GM21786 (cell line): ENCODE measurements at regions not wholly inside any gene's neighbourhood (a gene's known extent, or its start where the extent isn't known, plus 50 kb on each side); places are given as distances from the start of the nearest gene placed in this dataset.
"Not testable (repeated sequence)": the region's sequence is repeated elsewhere in the genome, so short reads cannot be mapped to it uniquely, and the experiment has no call there.

Experiments used
- ATAC-seq: cut with Tn5 transposase; IDR thresholded peaks from one replicate; pipeline ENCODE4 v1.9.1; 2021; ENCODE audit not compliant: unreplicated experiment

- ATAC-seq = no peak
These were observed 105.6 kb upstream of the DAPK1 start for GRCh38 chr9:87392086-87392485.

DNA sequence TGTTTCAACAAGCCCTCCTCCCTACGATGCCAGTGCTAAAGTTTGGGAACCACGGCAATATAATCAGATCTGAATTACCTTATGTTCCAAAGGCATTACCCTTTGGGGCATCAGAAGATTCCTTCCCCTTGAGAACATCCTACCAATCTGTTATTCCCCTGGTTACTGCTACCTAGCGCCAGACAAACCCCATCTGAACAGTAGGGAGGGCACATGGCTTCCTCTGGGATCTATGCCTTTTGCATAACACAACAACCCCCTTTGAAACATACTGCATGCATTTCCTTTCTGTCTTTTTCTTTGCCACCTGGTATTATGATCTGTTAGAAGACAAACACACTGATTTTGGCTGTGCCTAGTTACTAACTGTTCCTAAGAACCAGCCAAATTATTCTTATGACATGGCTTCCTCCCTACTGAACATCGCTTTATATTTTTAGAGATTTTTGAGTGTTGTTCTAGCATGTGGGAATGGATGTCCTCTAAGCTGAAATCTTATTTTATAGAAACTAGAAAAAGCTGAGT is 103.9 kb upstream of the DAPK1 start:
- ATAC-seq = no peak

- ATAC-seq = no peak
These were observed 101.7 kb upstream of the DAPK1 start for GRCh38 chr9:87395804-87396479.

GRCh38 chr9:87401681-87402080 is 96.0 kb upstream of the DAPK1 start:
- no peak for ATAC-seq

- no peak for ATAC-seq
These were observed 95.1 kb upstream of the DAPK1 start for GRCh38 chr9:87402537-87402936.

DNA sequence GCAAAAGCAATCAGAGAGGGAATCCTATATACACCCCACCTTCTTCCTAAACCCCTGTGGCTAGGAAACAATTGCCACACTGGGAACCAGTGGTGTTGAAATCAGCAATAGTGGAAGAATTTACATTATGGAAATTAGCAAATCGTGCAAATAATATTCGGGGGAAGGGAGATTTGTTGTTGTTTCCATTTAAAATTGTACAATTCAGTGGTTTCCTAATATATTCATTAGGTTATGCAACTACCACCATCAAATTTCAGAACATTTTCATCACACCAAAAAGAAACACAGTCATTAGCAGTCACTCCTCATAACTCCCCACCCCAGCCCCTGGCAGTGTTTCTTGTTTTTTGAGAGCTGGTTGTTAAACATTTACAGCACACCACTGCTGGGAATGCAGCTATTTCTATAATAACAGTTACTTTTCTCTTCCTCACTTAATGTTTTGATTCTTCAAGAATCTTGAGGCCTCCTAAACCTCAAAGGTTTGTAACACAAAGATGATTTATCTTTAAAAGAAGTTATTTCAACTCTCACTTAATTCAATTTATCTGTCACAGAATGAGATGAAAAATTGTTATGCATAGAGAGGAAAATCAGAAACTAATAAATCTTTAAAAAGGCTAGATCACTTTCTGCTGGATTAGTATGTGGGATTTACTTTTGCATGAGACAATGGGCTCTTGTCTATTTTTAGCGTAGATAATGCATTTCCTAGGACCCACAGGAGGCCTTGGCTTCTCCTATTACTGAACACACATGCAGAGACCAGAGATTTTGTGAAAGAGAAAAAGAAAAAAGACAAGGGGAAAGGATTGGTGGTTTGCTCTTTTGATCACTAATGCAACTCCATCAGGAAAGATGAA is 91.8 kb upstream of the DAPK1 start:
- ATAC-seq = no peak

DNA sequence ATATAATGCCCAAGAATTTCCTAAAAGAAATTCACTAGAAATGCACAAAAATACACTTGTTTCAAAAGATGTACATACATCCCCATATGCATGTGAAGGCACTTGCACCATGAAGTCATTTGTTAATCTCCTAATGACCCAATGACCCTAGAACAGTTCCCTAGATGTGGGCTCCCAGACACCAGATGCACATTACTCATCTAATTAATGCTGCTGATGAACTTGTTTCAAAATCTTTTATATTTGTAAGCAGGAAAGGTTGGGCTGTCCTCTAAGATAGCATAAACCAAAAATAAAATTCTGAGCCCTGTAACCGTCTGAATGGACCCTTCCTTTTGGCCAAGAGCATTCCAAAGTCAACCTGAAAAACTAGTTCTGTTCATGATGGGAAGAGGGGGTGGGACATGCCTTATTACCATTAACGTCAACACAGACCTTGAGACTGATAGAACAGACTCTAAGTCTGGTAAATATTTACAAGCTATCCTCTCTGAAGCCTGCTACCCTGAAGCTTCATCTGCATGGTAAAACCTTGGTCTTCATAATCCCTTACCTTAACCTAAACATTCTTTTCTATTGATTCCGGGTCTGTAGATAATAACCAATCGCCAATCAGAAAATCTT is 91.0 kb upstream of the DAPK1 start:
- no peak for ATAC-seq

- ATAC-seq = not testable (repeated sequence)
These were observed 87.3 kb upstream of the DAPK1 start for GRCh38 chr9:87410047-87411005.

DNA sequence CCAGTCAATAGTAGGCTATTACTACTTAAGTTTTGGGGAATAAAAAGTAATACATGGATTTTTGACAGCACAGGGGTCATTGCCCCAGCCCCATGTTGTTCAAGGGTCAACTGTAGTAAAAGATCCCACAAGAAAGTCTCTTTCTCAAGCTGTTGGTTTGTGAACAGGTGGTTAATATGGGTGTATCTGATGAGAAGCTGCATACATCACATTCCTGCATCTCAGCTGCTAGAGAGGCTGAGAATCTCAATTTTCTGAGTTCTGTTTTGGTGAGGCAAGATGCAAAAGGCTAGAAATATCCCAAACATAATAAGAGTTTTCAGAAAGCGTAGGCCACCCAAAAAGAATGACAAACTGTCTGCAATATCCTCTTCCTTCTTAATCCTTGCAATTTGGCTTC is 76.8 kb upstream of the DAPK1 start:
- no peak for ATAC-seq

GRCh38 chr9:87421734-87422133 is 75.9 kb upstream of the DAPK1 start:
- ATAC-seq = no peak

DNA sequence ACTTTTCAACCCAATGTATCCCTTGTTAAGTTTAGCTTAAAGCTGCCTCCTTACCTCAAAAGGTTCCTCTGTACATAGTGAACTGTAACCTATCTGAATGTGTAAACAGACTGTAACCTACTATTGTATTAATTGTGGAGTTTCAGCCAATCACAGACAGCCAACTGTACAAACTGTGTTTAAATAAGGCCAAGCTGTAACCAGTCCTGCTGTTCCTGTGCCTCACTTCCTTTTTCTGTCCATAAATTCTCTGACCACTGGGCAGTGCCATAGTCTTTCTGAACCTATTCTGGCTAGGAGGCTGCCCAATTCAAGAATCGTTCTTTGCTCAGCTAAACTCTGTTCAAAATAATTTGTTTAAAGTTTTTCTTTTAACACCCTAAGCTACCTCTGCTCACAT is 74.7 kb upstream of the DAPK1 start:
- no peak for ATAC-seq

DNA sequence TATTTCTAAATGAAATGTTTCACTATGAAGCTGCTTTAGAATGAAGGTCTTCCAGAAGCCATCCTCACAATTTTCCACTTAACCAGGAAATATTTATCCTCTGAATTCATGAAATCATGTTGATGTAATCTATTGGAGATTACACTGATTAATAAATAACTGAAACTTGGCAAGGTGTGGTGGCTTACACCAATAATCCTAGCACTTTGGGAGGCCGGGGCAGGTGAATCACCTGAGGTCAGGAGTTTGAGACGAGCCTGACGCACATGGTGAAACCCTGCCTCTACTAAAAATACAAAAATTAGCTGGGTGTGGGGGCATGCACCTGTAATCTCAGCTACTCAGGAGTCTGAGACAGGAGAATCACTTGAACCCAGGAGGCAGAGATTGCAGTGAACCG is 73.8 kb upstream of the DAPK1 start:
- ATAC-seq = not testable (repeated sequence)

- no peak for ATAC-seq
These were observed 72.5 kb upstream of the DAPK1 start for GRCh38 chr9:87425202-87425601.

DNA sequence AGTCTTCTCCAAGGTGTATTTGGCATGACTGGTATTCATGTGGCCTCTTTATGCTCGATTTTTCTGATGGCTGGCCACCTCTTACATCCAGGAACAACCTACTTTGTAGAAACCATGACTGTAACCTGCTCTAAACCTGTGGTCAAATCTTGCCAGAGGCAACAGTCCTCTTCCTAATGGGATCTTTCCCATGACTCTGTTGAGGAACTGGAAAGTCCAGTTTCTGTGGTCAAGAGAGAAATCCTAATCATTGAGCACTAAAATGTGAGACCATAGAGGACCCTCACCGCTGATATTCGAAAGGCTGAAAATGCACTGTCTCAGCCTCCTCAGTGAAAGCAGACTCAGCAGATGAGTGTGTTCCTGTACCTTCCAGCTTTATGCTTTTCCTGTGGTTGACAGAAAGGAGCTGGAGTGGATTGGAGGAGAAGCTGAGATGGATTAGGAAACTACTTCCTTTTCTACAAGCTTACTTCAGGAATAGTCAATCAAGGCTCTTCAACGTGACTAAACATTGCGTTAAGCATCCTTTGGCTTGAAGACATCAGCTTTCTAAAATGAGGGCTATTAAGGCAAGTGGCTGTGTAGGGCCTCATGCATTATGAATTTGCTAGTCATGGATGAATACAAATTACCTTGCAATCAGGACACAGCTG is 69.7 kb upstream of the DAPK1 start:
- no peak for ATAC-seq

DNA sequence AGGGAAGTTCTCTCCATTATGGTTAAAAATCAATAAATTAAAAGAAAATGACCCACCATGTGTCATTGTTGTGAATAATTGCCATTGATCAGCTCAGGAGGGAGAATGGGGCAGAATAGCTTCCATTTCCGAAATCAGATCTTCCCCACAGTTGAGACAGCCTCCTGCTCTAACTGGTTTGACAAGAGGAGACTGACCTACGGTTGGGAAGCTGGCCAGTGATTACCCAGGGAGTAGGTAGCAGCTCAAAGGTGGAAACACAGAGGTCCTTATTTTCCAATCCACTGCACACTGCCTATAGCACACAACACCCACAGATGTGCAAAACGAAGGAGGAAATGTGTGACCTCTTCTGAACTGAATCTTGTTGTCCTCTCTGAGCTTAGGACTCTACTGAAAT is 69.0 kb upstream of the DAPK1 start:
- ATAC-seq = no peak

- no peak for ATAC-seq
These were observed 65.8 kb upstream of the DAPK1 start for GRCh38 chr9:87431837-87432236.

DNA sequence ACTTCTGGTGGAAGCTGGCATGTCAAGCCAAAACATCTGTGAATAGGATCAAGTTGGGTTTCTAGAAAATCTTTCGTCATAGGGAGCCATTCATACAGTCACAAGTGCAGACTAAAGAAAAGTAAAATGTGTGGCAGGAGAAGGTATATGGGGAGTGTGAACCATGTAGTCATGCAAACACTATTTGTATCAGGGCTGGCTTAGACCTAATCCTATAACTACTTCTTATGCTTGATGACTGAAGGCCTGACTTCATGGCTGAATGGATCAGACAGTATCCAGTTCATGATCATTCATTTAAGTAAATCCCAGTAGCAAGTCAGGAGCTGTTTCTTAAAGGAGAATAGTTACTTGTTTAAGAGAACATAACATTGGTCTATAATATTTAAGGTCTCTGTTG is 63.8 kb upstream of the DAPK1 start:
- no peak for ATAC-seq

GRCh38 chr9:87434366-87434765 is 63.3 kb upstream of the DAPK1 start:
- ATAC-seq = no peak

DNA sequence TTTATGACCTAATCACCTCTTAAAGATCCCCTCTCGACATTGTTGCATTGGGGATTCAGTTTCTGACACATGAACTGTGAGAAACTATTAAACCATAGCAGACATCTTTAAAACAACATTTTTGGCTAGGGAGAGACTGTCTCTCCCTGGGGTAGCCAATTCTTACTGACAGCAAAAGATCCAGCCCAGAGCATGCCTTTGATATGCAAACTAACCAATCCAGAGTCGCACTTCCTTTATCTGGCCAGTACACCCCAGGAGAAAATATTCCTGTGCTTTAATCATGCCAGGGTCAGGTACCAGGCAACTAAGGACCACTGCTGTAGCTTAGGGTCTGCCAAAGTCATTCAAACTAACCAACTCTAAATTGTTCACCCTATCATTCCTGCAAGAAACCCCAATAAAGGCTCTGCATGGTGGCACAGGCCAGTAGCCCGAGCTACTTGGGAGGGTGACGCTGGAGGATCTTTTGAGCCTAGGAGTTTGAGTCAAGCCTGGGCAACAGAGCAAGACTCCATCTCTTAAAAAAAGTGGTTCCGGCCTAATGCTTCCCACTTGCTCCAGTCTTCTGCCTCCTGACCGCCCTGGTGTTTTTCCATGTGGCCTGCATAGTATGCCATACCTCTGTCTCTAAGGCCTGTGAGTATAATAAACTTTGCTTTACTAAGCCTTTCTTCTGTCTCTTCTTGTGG is 62.3 kb upstream of the DAPK1 start:
- ATAC-seq = no peak

DNA sequence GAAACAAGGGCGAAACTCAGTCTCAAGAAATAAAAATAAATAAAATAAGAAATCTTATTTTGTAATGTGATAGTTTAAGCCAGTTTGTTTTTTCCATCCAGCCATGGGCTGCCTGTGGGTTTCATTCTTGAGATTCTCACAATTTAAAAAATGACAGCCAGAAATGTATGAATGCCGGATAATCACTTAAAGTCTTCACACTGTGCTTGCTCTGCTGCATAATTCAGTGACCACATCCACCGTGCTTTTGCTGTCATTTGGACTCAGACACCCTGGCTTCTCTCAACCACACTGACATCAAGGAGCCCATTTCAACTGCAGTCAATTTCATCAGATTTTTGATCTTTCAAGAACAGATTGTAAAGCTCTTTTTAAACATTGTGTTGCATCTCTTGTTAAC is 61.0 kb upstream of the DAPK1 start:
- ATAC-seq = no peak
